ENCODE measurements at regions not wholly inside any gene's neighbourhood (a gene's known extent, or its start where the extent isn't known, plus 50 kb on each side); places are given as distances from the start of the nearest gene placed in this dataset.
A peak's percentile ranks its signal among the peaks of the same experiment; 100 is the strongest.

- H3K27me3 ChIP-seq (ENCODE audit: control insufficient read depth in 1 of 2, insufficient read depth in 2 of 2, low read length in 2 of 2): no peaks in the 10 kb centered on the region
- no peak overlapping the region for H3K27ac ChIP-seq (ENCODE audit: extremely low read length, insufficient read depth, low read length)
- intact Hi-C loops (cut with micrococcal nuclease; ENCODE audit: unreplicated experiment): no loop called here
- TF ChIP-seq HMG20A (CRISPR knock-in tag; IDR thresholded peaks at IDR 0.05; ENCODE audit: borderline replicate concordance): no peak
- TF ChIP-seq ZFY (CRISPR knock-in tag; IDR thresholded peaks at IDR 0.05): no peak
- TF ChIP-seq RERE (CRISPR knock-in tag; IDR thresholded peaks at IDR 0.05; ENCODE audit: low read depth): no peak
- TF ChIP-seq FOSL2 (CRISPR knock-in tag; IDR thresholded peaks at IDR 0.05): 0 out of 2 replicates have a peak, but pooled peaks have one; percentile 10
- TF ChIP-seq EED (CRISPR knock-in tag; IDR thresholded peaks at IDR 0.05): no peak
- FAIRE-seq (no peak), DNase-seq (ENCODE audit: low spot score) (no peak), ATAC-seq (no peak; the same call in 2 of the 3 replicates)
- H3K36me3 ChIP-seq (replicated peaks in 1 of 2; ENCODE audit: control insufficient read depth in 1 of 2, insufficient read depth in 2 of 2, low read length in 2 of 2): no peaks in the 10 kb centered on the region
- WGBS (ENCODE audit: low lambda C conversion rate): 100% methylated on average over 3 of the region's 3 CpGs
- H3K4me1 ChIP-seq (ENCODE audit: insufficient read depth, low read length): peaks cover 11% of the 10 kb centered on the region
- H3K79me2 ChIP-seq (ENCODE audit: insufficient read depth, low read length): no peaks in the 10 kb centered on the region
- H3K9me3 ChIP-seq (ENCODE audit: low read length): no peaks in the 10 kb centered on the region
- no peaks in the 10 kb centered on the region for H4K20me1 ChIP-seq (ENCODE audit: insufficient read depth, low read length)
- no peak overlapping the region for H3K9ac ChIP-seq (ENCODE audit: insufficient read depth, low read depth, low read length)
- in situ Hi-C loops (cut with HindIII; ENCODE audit: extremely low pct_ligation_motif_present, low pct_unique_long_range_greater_than_20kb): no loop called here
- no peak overlapping the region for H3K4me2 ChIP-seq (ENCODE audit: low read depth, low read length)
- POLR2A ChIA-PET: no interaction called here
- CTCF ChIA-PET (ENCODE audit: low intra/inter-chr PET ratio, low total read pairs): no interaction called here
- H3K4me3 ChIP-seq (replicated peaks in 1 of 3; ENCODE audit: insufficient read depth in 1 of 3, low read depth in 2 of 3, low read length in 3 of 3): no peak overlapping the region
- H2AFZ ChIP-seq (ENCODE audit: low read length): no peak overlapping the region
- no TSS peak for BruUV-seq (replicated peaks)
These were observed 177.7 kb upstream of the NR3C1 start for GRCh38 chr5:143581147-143581546.

Measured in HepG2 (cell line).